ENCODE measurements at regions not wholly inside any gene's neighbourhood (a gene's known extent, or its start where the extent isn't known, plus 50 kb on each side); places are given as distances from the start of the nearest gene placed in this dataset.
A peak's percentile ranks its signal among the peaks of the same experiment; 100 is the strongest.

DNA sequence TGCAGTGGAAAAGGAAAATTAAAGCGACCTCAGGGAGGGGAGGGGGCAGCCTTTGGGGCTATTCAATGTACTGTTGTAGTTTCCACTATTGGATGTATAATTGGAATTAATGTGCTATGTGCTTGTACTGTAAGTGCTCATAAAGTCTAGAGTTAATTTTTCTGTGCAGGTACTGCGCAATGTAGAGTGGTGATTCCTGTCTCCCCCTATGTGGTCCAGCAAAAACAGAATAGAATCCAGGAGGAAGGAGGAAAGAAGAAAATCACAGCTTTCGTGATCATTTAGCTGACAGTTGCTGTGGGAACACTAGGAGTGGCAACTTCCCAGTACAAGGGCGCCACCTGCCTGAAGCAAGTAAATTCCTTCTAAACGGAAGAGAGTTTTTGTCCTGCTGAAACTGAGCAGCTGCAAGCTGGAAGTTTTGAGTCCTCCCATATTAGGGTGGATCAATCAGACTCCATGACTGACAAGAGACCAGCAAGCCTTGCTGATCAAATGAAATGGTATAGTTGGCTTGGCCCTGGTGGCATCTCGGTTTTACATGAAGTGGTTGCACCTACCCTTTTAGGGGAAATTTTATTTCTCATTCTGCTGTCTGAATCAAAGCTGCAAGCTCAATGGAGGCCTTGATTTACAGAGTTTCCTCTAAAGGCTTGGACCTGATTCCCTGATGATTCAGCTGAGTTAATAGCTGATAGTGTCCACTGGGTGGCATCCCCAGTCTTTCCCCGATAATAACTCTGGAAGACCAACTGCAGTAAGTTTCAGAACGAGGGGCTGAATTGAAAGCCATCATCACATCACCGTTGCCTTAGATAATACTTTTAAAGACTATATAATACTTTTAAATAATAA lies 299.8 kb downstream of the HGF start:
- DNase-seq (ENCODE audit: low read depth, low spot score) (peak; percentile 54), FAIRE-seq (peak; percentile 86)
- TF ChIP-seq CTCF (IDR thresholded peaks at IDR 0.05; ENCODE audit: extremely low read depth in 1 of 2, insufficient read depth in 1 of 2, low read depth in 1 of 2, low read length in 2 of 2) (peak; percentile 62 to 70), POLR2A (IDR thresholded peaks at IDR 0.05; ENCODE audit: low read depth, low read length) (no peak)
- Histone ChIP-seq H2AFZ (ENCODE audit: low read depth, low read length) (no peak overlapping the region), H3K4me3 (replicated peaks in 1 of 3; ENCODE audit: insufficient read depth in 1 of 3, low read depth in 1 of 3, low read length in 3 of 3) (no peak overlapping the region), H3K9me3 (replicated peaks; ENCODE audit: control insufficient read depth, insufficient read depth, low read length) (no peaks in the 10 kb centered on the region), H3K9ac (replicated peaks; ENCODE audit: extremely low read depth, insufficient read depth, low read length) (no peak overlapping the region), H3K36me3 (ENCODE audit: control insufficient read depth in 2 of 2, extremely low read depth in 1 of 2, insufficient read depth in 2 of 2, low read length in 2 of 2) (no peaks in the 10 kb centered on the region), H3K79me2 (ENCODE audit: control insufficient read depth, insufficient read depth, low read length) (no peaks in the 10 kb centered on the region), H4K20me1 (replicated peaks; ENCODE audit: control insufficient read depth, extremely low read depth, insufficient read depth, low read length) (no peaks in the 10 kb centered on the region), H3K9me1 (replicated peaks; ENCODE audit: control insufficient read depth, extremely low read depth, insufficient read depth, low read length) (no peaks in the 10 kb centered on the region), H3K27ac (ENCODE audit: insufficient read depth, low read depth, low read length) (no peak overlapping the region), H3K4me1 (ENCODE audit: control insufficient read depth, extremely low read depth, insufficient read depth, low read length) (no peaks in the 10 kb centered on the region), H3K27me3 (ENCODE audit: control insufficient read depth in 2 of 2, insufficient read depth in 2 of 2, low read length in 2 of 2) (peaks cover 7% of the 10 kb centered on the region in 2 experiments), H3K4me2 (ENCODE audit: insufficient read depth, low read length) (no peak overlapping the region)
- dilution Hi-C loops (cut with MboI; ENCODE audit: extremely low pct_ligation_motif_present, low sequenced_read_pairs) (no loop called here), intact Hi-C loops (cut with micrococcal nuclease) (loop anchor here (1.0 kb wide), 2 partner anchors 551 to 771 kb away; partner anchors contain the start of gene SEMA3C)
- no TSS peak for BruUV-seq (replicated peaks)
- ChIA-PET POLR2A (no interaction called here), CTCF (interaction anchor here (0.6 to 3.5 kb wide), 38 partner anchors 8 to 1410 kb away, joined by 3 to 72 read pairs (median 4); partner anchors contain the start of gene SEMA3C)

GRCh38 chr7:81469153-81469868 lies 300.5 kb downstream of the HGF start:
- dilution Hi-C loops (cut with MboI; ENCODE audit: extremely low pct_ligation_motif_present, low sequenced_read_pairs) = no loop called here
- POLR2A ChIA-PET = no interaction called here

More at GRCh38 chr7:81469153-81469868, 300.5 kb downstream of the HGF start:
- Histone ChIP-seq H3K9me3 (replicated peaks; ENCODE audit: control insufficient read depth, insufficient read depth, low read length) (no peaks in the 10 kb centered on the region), H3K4me3 (replicated peaks in 1 of 3; ENCODE audit: insufficient read depth in 1 of 3, low read depth in 1 of 3, low read length in 3 of 3) (no peak overlapping the region), H3K36me3 (ENCODE audit: control insufficient read depth in 2 of 2, extremely low read depth in 1 of 2, insufficient read depth in 2 of 2, low read length in 2 of 2) (no peaks in the 10 kb centered on the region), H3K79me2 (ENCODE audit: control insufficient read depth, insufficient read depth, low read length) (no peaks in the 10 kb centered on the region), H2AFZ (ENCODE audit: low read depth, low read length) (no peak overlapping the region), H3K4me2 (ENCODE audit: insufficient read depth, low read length) (no peak overlapping the region), H3K27ac (ENCODE audit: insufficient read depth, low read depth, low read length) (no peak overlapping the region), H3K9ac (replicated peaks; ENCODE audit: extremely low read depth, insufficient read depth, low read length) (no peak overlapping the region), H3K9me1 (replicated peaks; ENCODE audit: control insufficient read depth, extremely low read depth, insufficient read depth, low read length) (no peaks in the 10 kb centered on the region), H4K20me1 (replicated peaks; ENCODE audit: control insufficient read depth, extremely low read depth, insufficient read depth, low read length) (no peaks in the 10 kb centered on the region), H3K27me3 (ENCODE audit: control insufficient read depth in 2 of 2, insufficient read depth in 2 of 2, low read length in 2 of 2) (peaks cover 7 to 12% of the 10 kb centered on the region in 2 experiments), H3K4me1 (ENCODE audit: control insufficient read depth, extremely low read depth, insufficient read depth, low read length) (no peaks in the 10 kb centered on the region)
- DNase-seq (ENCODE audit: low read depth, low spot score) (no peak), FAIRE-seq (no peak)
- TF ChIP-seq MAX (IDR thresholded peaks at IDR 0.05; ENCODE audit: insufficient read depth, insufficient read length) (no peak), POLR2AphosphoS5 (IDR thresholded peaks at IDR 0.05; ENCODE audit: insufficient read depth, low read depth, low read length) (no peak), MYC (IDR thresholded peaks at IDR 0.05; ENCODE audit: low read depth, low read length) (no peak), FOS (IDR thresholded peaks at IDR 0.05; ENCODE audit: borderline replicate concordance, insufficient read depth, low read length) (no peak), EZH2 (IDR thresholded peaks at IDR 0.05; ENCODE audit: borderline replicate concordance, low read depth, low read length, severe bottlenecking) (no peak), CTCF (IDR thresholded peaks at IDR 0.05; ENCODE audit: extremely low read depth in 1 of 2, insufficient read depth in 1 of 2, low read depth in 1 of 2, low read length in 2 of 2) (no peak), JUN (IDR thresholded peaks at IDR 0.05; ENCODE audit: borderline replicate concordance, insufficient read depth, insufficient read length, low read depth) (no peak), GATA2 (IDR thresholded peaks at IDR 0.05; ENCODE audit: insufficient read depth, insufficient read length, low read depth, low read length) (no peak), POLR2A (IDR thresholded peaks at IDR 0.05; ENCODE audit: low read depth, low read length) (no peak)
- intact Hi-C loops (cut with micrococcal nuclease) = no loop called here
- no TSS peak for BruUV-seq (replicated peaks)
- CTCF ChIA-PET = interaction anchor here (0.7 to 3.5 kb wide), 35 partner anchors 9 to 1409 kb away, joined by 3 to 72 read pairs (median 4); partner anchors contain the start of gene SEMA3C
